Aorta (tissue), 5 donors: ENCODE measurements at regions not wholly inside any gene's neighbourhood (a gene's known extent, or its start where the extent isn't known, plus 50 kb on each side); places are given as distances from the start of the nearest gene placed in this dataset.

Experiments
- ATAC-seq: fragments of 200-7000 bp; cut with Tn5 transposase; one replicate; pipeline ENCODE4 v1.9.1; 2022; ENCODE audit warnings: moderate library complexity; ENCODE audit not compliant: low FRiP score
- DNase-seq, 2 donors: peaks; one replicate each; pipeline ENCODE4 v3.0.0-alpha.2; 2020
- H3K27ac ChIP-seq, 2 donors: one replicate each; pipeline ENCODE4 v1.5.1; 2013; ENCODE audit warnings: low read length in 2 of 2, mild to moderate bottlenecking in 2 of 2, moderate library complexity in 2 of 2, control low read depth in 1 of 2, inconsistent platforms in 1 of 2, low read depth in 1 of 2
- H3K27me3 ChIP-seq, 2 donors: one replicate each; pipeline ENCODE4 v1.6.1; 2013; ENCODE audit warnings: control low read depth in 1 of 2, low read length in 1 of 2, mild to moderate bottlenecking in 1 of 2, moderate library complexity in 1 of 2; ENCODE audit not compliant: insufficient read depth in 2 of 2, control insufficient read depth in 1 of 2
- H3K36me3 ChIP-seq, 2 donors: one replicate each; pipeline ENCODE4 v1.6.1; 2013; ENCODE audit warnings: control low read depth in 1 of 2, low read length in 1 of 2, mild to moderate bottlenecking in 1 of 2; ENCODE audit not compliant: insufficient read depth in 2 of 2, control insufficient read depth in 1 of 2
- H3K4me1 ChIP-seq, 2 donors: one replicate each; pipeline ENCODE4 v1.6.1; 2013; ENCODE audit warnings: low read length in 2 of 2, control low read depth in 1 of 2, mild to moderate bottlenecking in 1 of 2, moderate library complexity in 1 of 2; ENCODE audit not compliant: insufficient read depth in 2 of 2, control insufficient read depth in 1 of 2
- H3K4me3 ChIP-seq, 2 donors: one replicate each; pipeline ENCODE4 v1.5.1; 2013; ENCODE audit warnings: low read length in 2 of 2, control low read depth in 1 of 2, mild to moderate bottlenecking in 1 of 2
- H3K9me3 ChIP-seq: one replicate; pipeline ENCODE4 v1.6.1; 2013; ENCODE audit warnings: mild to moderate bottlenecking, low read length; ENCODE audit not compliant: control insufficient read depth
- WGBS, 2 donors: extraction: QIAGEN DNeasy Blood & Tissue Kit; methylation state at CpG; one replicate each; pipeline ENCODE4 v1.1.7; 2013; 5-methylcytosine and 5-hydroxymethylcytosine counted together
- intact Hi-C, 2 donors: fragments of 100-400 bp; cut with DNase I; formaldehyde crosslinking; loops; one replicate each; pipeline versions ENCODE4 v1.14.2 to v1.15.0; 2022
- donor health status: healthy with polysubstance abuse.
- donor health status: Bipolar disorder and iron deficiency.
- donor health status: DM: no; HTN: no; CAD: no.
- donor health status: DM: no; HTN: no; CAD: no.
- donor health status: DM: yes; HTN: yes; CAD: no.

- Histone ChIP-seq H3K9me3 (no peaks in the 10 kb centered on the region), H3K4me3 (no peak overlapping the region), H3K36me3 (no peaks in the 10 kb centered on the region), H3K27ac (no peak overlapping the region), H3K27me3 (no peaks in the 10 kb centered on the region), H3K4me1 (no peaks in the 10 kb centered on the region)
- no peak for DNase-seq
- no peak for ATAC-seq
- 88 to 95% methylated on average over 3 of the region's 3 CpGs for WGBS, 2 donors
- intact Hi-C loops = no loop called here
Measured at GRCh38 chr11:97800891-97801290, 1219.9 kb upstream of the CNTN5 start.

GRCh38 chr11:97814325-97814959 lies 1206.3 kb upstream of the CNTN5 start:
- Histone ChIP-seq H3K36me3 (no peaks in the 10 kb centered on the region), H3K4me1 (no peaks in the 10 kb centered on the region), H3K27ac (no peak overlapping the region), H3K9me3 (no peaks in the 10 kb centered on the region), H3K27me3 (no peaks in the 10 kb centered on the region), H3K4me3 (no peak overlapping the region)
- DNase-seq (no peak), ATAC-seq (no peak)
- 53 to 54% methylated on average over 4 of the region's 4 CpGs for WGBS, 2 donors
- intact Hi-C loops = no loop called here

GRCh38 chr11:97815667-97816066 lies 1205.1 kb upstream of the CNTN5 start:
- WGBS, 2 donors = 11 to 49% methylated on average over 1 of the region's 1 CpG
- DNase-seq (no peak), ATAC-seq (no peak)

GRCh38 chr11:97832451-97832850 lies 1188.3 kb upstream of the CNTN5 start:
- no peak overlapping the region for H3K27ac ChIP-seq
- H3K4me3 ChIP-seq = no peak overlapping the region
- ATAC-seq = no peak

More at GRCh38 chr11:97815667-97816066, 1205.1 kb upstream of the CNTN5 start:
- intact Hi-C loops = no loop called here
- Histone ChIP-seq H3K36me3 (no peaks in the 10 kb centered on the region), H3K4me3 (no peak overlapping the region), H3K27me3 (no peaks in the 10 kb centered on the region), H3K27ac (no peak overlapping the region), H3K4me1 (no peaks in the 10 kb centered on the region), H3K9me3 (no peaks in the 10 kb centered on the region)

GRCh38 chr11:97833412-97833811 lies 1187.3 kb upstream of the CNTN5 start:
- DNase-seq (no peak), ATAC-seq (no peak)
- no peaks in the 10 kb centered on the region for H3K27me3 ChIP-seq
- H3K36me3 ChIP-seq = no peaks in the 10 kb centered on the region
- no peaks in the 10 kb centered on the region for H3K4me1 ChIP-seq
- intact Hi-C loops = no loop called here
- no peak overlapping the region for H3K27ac ChIP-seq
- no peak overlapping the region for H3K4me3 ChIP-seq
- WGBS, 2 donors = 89 to 93% methylated on average over 2 of the region's 2 CpGs
- no peaks in the 10 kb centered on the region for H3K9me3 ChIP-seq

More at GRCh38 chr11:97832451-97832850, 1188.3 kb upstream of the CNTN5 start:
- no peaks in the 10 kb centered on the region for H3K27me3 ChIP-seq
- no peaks in the 10 kb centered on the region for H3K36me3 ChIP-seq
- intact Hi-C loops = no loop called here
- no peaks in the 10 kb centered on the region for H3K9me3 ChIP-seq
- H3K4me1 ChIP-seq = no peaks in the 10 kb centered on the region
- WGBS, 2 donors = 69 to 75% methylated on average over 4 of the region's 4 CpGs
- no peak for DNase-seq

GRCh38 chr11:97844016-97844415 lies 1176.7 kb upstream of the CNTN5 start:
- no peak for ATAC-seq
- DNase-seq = no peak
- no peaks in the 10 kb centered on the region for H3K4me1 ChIP-seq
- H3K4me3 ChIP-seq = no peak overlapping the region
- H3K36me3 ChIP-seq = no peaks in the 10 kb centered on the region
- intact Hi-C loops = no loop called here
- no peaks in the 10 kb centered on the region for H3K27me3 ChIP-seq
- H3K27ac ChIP-seq = no peak overlapping the region
- H3K9me3 ChIP-seq = no peaks in the 10 kb centered on the region

GRCh38 chr11:97847730-97848129 lies 1173.0 kb upstream of the CNTN5 start:
- no peak overlapping the region for H3K4me3 ChIP-seq
- H3K27ac ChIP-seq = no peak overlapping the region
- H3K4me1 ChIP-seq = no peaks in the 10 kb centered on the region
- DNase-seq (no peak), ATAC-seq (no peak)
- 81 to 84% methylated on average over 1 of the region's 1 CpG for WGBS, 2 donors
- intact Hi-C loops = loop anchor here in 1 of 2 donors (5.0 kb wide), 1 partner anchor 1315 kb away; no protein-coding TSS in a partner anchor
- H3K27me3 ChIP-seq = no peaks in the 10 kb centered on the region
- no peaks in the 10 kb centered on the region for H3K9me3 ChIP-seq
- no peaks in the 10 kb centered on the region for H3K36me3 ChIP-seq

- peaks cover 0 to 2% of the 10 kb centered on the region in 2 donors for H3K27me3 ChIP-seq
- no peaks in the 10 kb centered on the region for H3K9me3 ChIP-seq
- DNase-seq (no peak), ATAC-seq (no peak)
- H3K4me3 ChIP-seq = no peak overlapping the region
- H3K4me1 ChIP-seq = no peaks in the 10 kb centered on the region
- 83 to 89% methylated on average over 1 of the region's 1 CpG for WGBS, 2 donors
- intact Hi-C loops = no loop called here
- H3K36me3 ChIP-seq = no peaks in the 10 kb centered on the region
- no peak overlapping the region for H3K27ac ChIP-seq
Measured at GRCh38 chr11:97850701-97851100, 1170.0 kb upstream of the CNTN5 start.

GRCh38 chr11:97854357-97854756 lies 1166.4 kb upstream of the CNTN5 start:
- Histone ChIP-seq H3K4me3 (no peak overlapping the region), H3K4me1 (no peaks in the 10 kb centered on the region), H3K9me3 (no peaks in the 10 kb centered on the region), H3K27ac (no peak overlapping the region), H3K27me3 (peaks cover 0 to 2% of the 10 kb centered on the region in 2 donors), H3K36me3 (no peaks in the 10 kb centered on the region)
- DNase-seq (no peak), ATAC-seq (no peak)
- 52 to 83% methylated on average over 3 of the region's 3 CpGs for WGBS, 2 donors
- intact Hi-C loops = no loop called here
